ENCODE measurements at regions not wholly inside any gene's neighbourhood (a gene's known extent, or its start where the extent isn't known, plus 50 kb on each side); places are given as distances from the start of the nearest gene placed in this dataset.

DNA sequence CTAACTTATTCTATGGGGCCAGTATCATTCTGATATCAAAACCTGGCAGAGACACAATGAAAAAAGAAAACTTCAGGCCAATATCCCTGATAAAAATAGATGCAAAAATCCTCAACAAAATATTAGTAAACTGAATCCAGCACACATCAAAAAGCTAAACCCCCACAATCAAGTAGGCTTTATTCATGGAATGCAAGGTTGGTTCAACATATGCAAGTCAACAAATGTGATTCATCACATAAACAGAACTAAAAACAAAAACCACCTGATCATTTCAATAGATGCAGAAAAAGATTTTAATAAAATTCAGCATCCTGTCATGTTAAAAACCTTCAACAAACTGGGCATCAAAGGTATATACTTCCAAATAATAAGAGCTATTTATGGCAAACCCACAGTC is 133.9 kb upstream of the SSTR4 start:
- no peak for TF ChIP-seq EZH2 (IDR thresholded peaks at IDR 0.05; ENCODE audit: insufficient read depth, poor library complexity, severe bottlenecking)
- TF ChIP-seq EZH2phosphoT487 (IDR thresholded peaks at IDR 0.05; ENCODE audit: insufficient read depth, low read depth) = no peak
